ENCODE measurements at regions not wholly inside any gene's neighbourhood (a gene's known extent, or its start where the extent isn't known, plus 50 kb on each side); places are given as distances from the start of the nearest gene placed in this dataset.

DNA sequence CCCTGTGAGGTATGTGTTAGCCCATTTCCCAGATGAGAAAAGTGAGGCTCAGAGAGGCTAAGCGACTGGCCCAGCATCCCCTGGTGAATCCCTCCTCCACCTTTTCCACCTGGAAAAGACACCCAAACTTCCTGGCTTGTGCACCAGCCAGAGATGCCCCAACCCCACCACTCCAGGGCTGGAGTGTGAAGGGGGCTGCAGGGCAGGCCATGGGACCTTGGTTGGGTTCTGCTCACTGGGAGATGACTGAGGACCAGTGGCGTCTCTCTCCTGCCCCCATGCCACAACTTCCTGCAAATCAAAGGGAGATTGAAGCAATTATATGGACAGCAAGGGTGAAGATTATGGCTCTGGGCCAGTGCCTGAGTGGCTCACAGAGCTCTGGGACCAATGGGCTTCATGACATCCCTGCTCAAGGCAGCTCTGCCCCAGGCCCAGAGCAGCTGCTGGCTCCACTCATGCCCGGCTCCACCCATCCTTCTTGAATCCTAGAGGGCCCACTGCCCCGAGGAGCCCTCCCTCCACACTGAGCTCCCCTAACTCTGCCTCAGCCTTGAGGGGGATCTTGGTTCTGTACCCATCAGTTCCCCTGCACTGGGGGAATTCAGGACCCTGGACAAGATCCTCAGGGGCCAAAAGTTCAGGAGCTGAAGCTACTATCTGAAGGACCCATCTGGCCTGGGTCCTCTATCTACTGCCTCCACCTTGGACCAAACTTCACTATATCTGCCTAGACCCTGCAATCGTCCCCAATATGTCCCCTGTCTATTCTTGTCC, 416.9 kb downstream of the PTPRU start:
- H3K9me3 ChIP-seq (ENCODE audit: control insufficient read depth in 2 of 2, insufficient read depth in 1 of 2, low read length in 1 of 2) = no peaks in the 10 kb centered on the region
- H3K27me3 ChIP-seq (ENCODE audit: control insufficient read depth in 2 of 2, insufficient read depth in 1 of 2, low read length in 1 of 2) = no peaks in the 10 kb centered on the region
- DNase-seq (ENCODE audit: low read depth in 6 of 9, low spot score in 9 of 9) = no peak
- H3K4me3 ChIP-seq (ENCODE audit: low read length in 2 of 2) = no peak overlapping the region
- no peak overlapping the region for H3K27ac ChIP-seq (ENCODE audit: low read depth in 1 of 2, low read length in 1 of 2)
- no peaks in the 10 kb centered on the region for H3K4me1 ChIP-seq (ENCODE audit: control insufficient read depth in 2 of 2, insufficient read depth in 2 of 2, low read length in 2 of 2)
- no peaks in the 10 kb centered on the region for H3K36me3 ChIP-seq (ENCODE audit: control insufficient read depth in 2 of 2, insufficient read depth in 2 of 2, low read length in 1 of 2)
- 79% methylated on average over 5 of the region's 5 CpGs for WGBS

GRCh38 chr1:29651684-29652665, 415.7 kb downstream of the PTPRU start:
- no peak overlapping the region for H3K27ac ChIP-seq (ENCODE audit: low read depth in 1 of 2, low read length in 1 of 2)
- H3K27me3 ChIP-seq (ENCODE audit: control insufficient read depth in 2 of 2, insufficient read depth in 1 of 2, low read length in 1 of 2) = no peaks in the 10 kb centered on the region
- DNase-seq (ENCODE audit: low read depth in 6 of 9, low spot score in 9 of 9) = no peak
- H3K4me3 ChIP-seq (ENCODE audit: low read length in 2 of 2) = no peak overlapping the region
- H3K9me3 ChIP-seq (ENCODE audit: control insufficient read depth in 2 of 2, insufficient read depth in 1 of 2, low read length in 1 of 2) = no peaks in the 10 kb centered on the region
- WGBS = 87% methylated on average over 17 of the region's 17 CpGs
- H3K36me3 ChIP-seq (ENCODE audit: control insufficient read depth in 2 of 2, insufficient read depth in 2 of 2, low read length in 1 of 2) = no peaks in the 10 kb centered on the region
- no peaks in the 10 kb centered on the region for H3K4me1 ChIP-seq (ENCODE audit: control insufficient read depth in 2 of 2, insufficient read depth in 2 of 2, low read length in 2 of 2)

DNA sequence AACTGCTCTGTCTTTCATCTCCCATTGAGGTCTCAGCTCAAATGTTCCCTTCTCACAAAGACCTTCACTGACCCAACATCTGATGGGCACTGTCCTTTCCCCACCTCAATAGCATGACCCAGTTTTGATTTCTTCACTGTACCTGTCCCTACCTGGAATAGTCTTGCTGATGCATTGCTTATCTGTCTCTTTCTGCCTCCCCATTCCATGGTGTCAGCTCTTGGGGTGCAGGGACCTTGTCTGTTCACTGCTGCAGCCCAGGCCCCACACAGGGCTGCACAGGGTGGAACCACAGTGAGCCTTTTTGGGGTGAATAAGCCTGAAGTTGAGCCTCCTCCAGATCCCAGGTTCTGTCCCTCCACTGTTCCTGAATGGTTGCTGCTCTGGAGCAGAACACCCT, 414.9 kb downstream of the PTPRU start:
- Histone ChIP-seq H3K36me3 (ENCODE audit: control insufficient read depth in 2 of 2, insufficient read depth in 2 of 2, low read length in 1 of 2) (no peaks in the 10 kb centered on the region), H3K9me3 (ENCODE audit: control insufficient read depth in 2 of 2, insufficient read depth in 1 of 2, low read length in 1 of 2) (no peaks in the 10 kb centered on the region), H3K4me1 (ENCODE audit: control insufficient read depth in 2 of 2, insufficient read depth in 2 of 2, low read length in 2 of 2) (no peaks in the 10 kb centered on the region), H3K4me3 (ENCODE audit: low read length in 2 of 2) (no peak overlapping the region), H3K27me3 (ENCODE audit: control insufficient read depth in 2 of 2, insufficient read depth in 1 of 2, low read length in 1 of 2) (no peaks in the 10 kb centered on the region), H3K27ac (ENCODE audit: low read depth in 1 of 2, low read length in 1 of 2) (no peak overlapping the region)
- no peak for DNase-seq (ENCODE audit: low read depth in 6 of 9, low spot score in 9 of 9)

DNA sequence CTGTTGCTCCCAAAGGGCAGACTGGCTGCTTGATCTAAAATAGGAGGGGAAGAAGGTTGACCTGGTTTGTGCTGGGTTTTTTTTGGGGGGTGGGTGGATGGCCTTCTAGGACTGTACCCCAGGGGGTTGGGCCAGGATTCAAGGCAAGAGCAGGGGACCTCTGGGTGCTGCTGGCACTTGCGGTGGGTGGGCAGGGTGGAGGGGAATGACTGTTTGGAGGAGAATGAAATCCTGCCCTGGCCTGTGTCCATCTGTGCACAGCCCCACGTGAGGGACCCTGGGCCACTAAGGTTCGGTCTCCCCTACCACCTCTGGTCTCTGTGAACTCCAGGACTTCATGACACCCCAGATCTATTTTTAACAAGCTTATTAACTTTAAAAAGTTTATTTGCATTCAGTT, 414.2 kb downstream of the PTPRU start:
- H3K27ac ChIP-seq (ENCODE audit: low read depth in 1 of 2, low read length in 1 of 2) = no peak overlapping the region
- H3K36me3 ChIP-seq (ENCODE audit: control insufficient read depth in 2 of 2, insufficient read depth in 2 of 2, low read length in 1 of 2) = no peaks in the 10 kb centered on the region
- WGBS = 89% methylated on average over 3 of the region's 3 CpGs
- H3K4me1 ChIP-seq (ENCODE audit: control insufficient read depth in 2 of 2, insufficient read depth in 2 of 2, low read length in 2 of 2) = no peaks in the 10 kb centered on the region
- DNase-seq (ENCODE audit: low read depth in 6 of 9, low spot score in 9 of 9) = no peak
- H3K9me3 ChIP-seq (ENCODE audit: control insufficient read depth in 2 of 2, insufficient read depth in 1 of 2, low read length in 1 of 2) = no peaks in the 10 kb centered on the region
- H3K4me3 ChIP-seq (ENCODE audit: low read length in 2 of 2) = no peak overlapping the region
- no peaks in the 10 kb centered on the region for H3K27me3 ChIP-seq (ENCODE audit: control insufficient read depth in 2 of 2, insufficient read depth in 1 of 2, low read length in 1 of 2)

- H3K9me3 ChIP-seq (ENCODE audit: control insufficient read depth in 2 of 2, insufficient read depth in 1 of 2, low read length in 1 of 2) = no peaks in the 10 kb centered on the region
- no peak overlapping the region for H3K27ac ChIP-seq (ENCODE audit: low read depth in 1 of 2, low read length in 1 of 2)
- H3K27me3 ChIP-seq (ENCODE audit: control insufficient read depth in 2 of 2, insufficient read depth in 1 of 2, low read length in 1 of 2) = no peaks in the 10 kb centered on the region
- H3K4me1 ChIP-seq (ENCODE audit: control insufficient read depth in 2 of 2, insufficient read depth in 2 of 2, low read length in 2 of 2) = no peaks in the 10 kb centered on the region
- 90% methylated on average over 8 of the region's 8 CpGs for WGBS
- no peak overlapping the region for H3K4me3 ChIP-seq (ENCODE audit: low read length in 2 of 2)
- no peak for DNase-seq (ENCODE audit: low read depth in 6 of 9, low spot score in 9 of 9)
- H3K36me3 ChIP-seq (ENCODE audit: control insufficient read depth in 2 of 2, insufficient read depth in 2 of 2, low read length in 1 of 2) = no peaks in the 10 kb centered on the region
Observed at GRCh38 chr1:29650041-29650400, 413.7 kb downstream of the PTPRU start.

DNA sequence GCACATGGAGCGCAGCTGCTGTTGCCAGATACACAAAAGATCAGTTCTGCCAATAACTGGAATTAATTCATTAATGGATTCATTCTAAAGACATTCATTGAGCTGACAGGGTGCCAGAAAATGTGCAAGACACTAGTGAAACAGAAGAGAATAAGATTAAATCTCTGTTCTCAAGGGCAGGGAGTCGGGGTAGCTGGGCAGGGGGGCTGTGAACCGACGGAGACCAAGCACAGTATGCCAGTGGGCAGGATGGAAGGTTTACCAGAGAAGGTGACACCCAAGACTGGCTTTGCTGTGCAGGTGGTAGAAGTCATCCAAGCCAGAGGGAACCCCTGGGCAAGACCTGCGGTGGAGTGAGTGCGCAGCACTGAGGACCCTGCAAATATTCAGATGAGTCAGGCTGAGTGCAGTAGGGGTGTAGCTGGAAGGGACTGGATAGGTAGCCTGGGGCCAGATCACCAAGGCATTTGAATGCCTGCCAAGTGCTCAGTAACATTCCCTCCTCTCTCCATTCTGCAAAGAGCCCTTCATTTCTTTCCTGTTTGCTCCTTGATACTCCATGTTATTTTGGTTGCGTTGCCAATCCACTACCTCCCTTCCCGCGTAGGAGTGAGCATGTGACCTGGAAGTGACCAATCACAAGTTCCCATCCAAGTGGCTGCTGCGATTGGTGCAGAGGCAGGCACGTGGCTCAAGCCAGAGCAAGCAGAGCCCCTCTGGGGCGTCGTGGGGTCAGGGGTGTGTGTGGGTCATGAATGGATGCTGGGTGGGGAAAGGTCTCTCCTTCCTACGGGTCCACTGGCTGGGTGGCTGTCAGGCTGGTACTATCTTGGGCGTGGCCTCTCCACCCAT, 413.1 kb downstream of the PTPRU start:
- H3K9me3 ChIP-seq (ENCODE audit: control insufficient read depth in 2 of 2, insufficient read depth in 1 of 2, low read length in 1 of 2) = no peaks in the 10 kb centered on the region
- H3K4me3 ChIP-seq (ENCODE audit: low read length in 2 of 2) = no peak overlapping the region
- no peaks in the 10 kb centered on the region for H3K27me3 ChIP-seq (ENCODE audit: control insufficient read depth in 2 of 2, insufficient read depth in 1 of 2, low read length in 1 of 2)
- DNase-seq (ENCODE audit: low read depth in 6 of 9, low spot score in 9 of 9) = no peak
- WGBS = 86% methylated on average over 15 of the region's 15 CpGs
- H3K36me3 ChIP-seq (ENCODE audit: control insufficient read depth in 2 of 2, insufficient read depth in 2 of 2, low read length in 1 of 2) = no peaks in the 10 kb centered on the region
- no peaks in the 10 kb centered on the region for H3K4me1 ChIP-seq (ENCODE audit: control insufficient read depth in 2 of 2, insufficient read depth in 2 of 2, low read length in 2 of 2)
- H3K27ac ChIP-seq (ENCODE audit: low read depth in 1 of 2, low read length in 1 of 2) = no peak overlapping the region

GRCh38 chr1:29648798-29649188, 412.5 kb downstream of the PTPRU start:
- no peak for DNase-seq (ENCODE audit: low read depth in 6 of 9, low spot score in 9 of 9)
- Histone ChIP-seq H3K27me3 (ENCODE audit: control insufficient read depth in 2 of 2, insufficient read depth in 1 of 2, low read length in 1 of 2) (no peaks in the 10 kb centered on the region), H3K4me1 (ENCODE audit: control insufficient read depth in 2 of 2, insufficient read depth in 2 of 2, low read length in 2 of 2) (no peaks in the 10 kb centered on the region), H3K36me3 (ENCODE audit: control insufficient read depth in 2 of 2, insufficient read depth in 2 of 2, low read length in 1 of 2) (no peaks in the 10 kb centered on the region), H3K27ac (ENCODE audit: low read depth in 1 of 2, low read length in 1 of 2) (no peak overlapping the region), H3K4me3 (ENCODE audit: low read length in 2 of 2) (no peak overlapping the region), H3K9me3 (ENCODE audit: control insufficient read depth in 2 of 2, insufficient read depth in 1 of 2, low read length in 1 of 2) (no peaks in the 10 kb centered on the region)
- 95% methylated on average over 3 of the region's 3 CpGs for WGBS

DNA sequence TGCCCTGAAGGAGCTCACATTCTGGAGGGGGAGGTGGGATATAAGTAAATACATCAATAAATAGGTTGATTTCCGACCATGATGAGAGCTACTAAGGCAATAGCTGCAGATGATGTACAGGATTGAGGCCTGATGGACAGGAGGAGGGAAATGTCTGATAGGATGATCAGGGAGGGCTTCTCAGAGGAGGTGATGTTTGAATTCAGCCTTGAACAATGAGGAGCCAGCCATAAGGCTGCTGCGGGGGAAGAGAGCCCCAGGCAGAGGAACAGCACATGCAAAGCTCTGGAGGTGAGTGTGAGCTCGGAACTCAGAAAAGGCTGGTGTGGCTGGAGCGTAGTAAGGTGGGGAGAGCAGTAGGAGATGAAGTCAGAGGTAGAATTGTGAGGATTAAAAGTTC, 411.7 kb downstream of the PTPRU start:
- H3K36me3 ChIP-seq (ENCODE audit: control insufficient read depth in 2 of 2, insufficient read depth in 2 of 2, low read length in 1 of 2) = no peaks in the 10 kb centered on the region
- 66% methylated on average over 4 of the region's 4 CpGs for WGBS
- no peak for DNase-seq (ENCODE audit: low read depth in 6 of 9, low spot score in 9 of 9)
- H3K27me3 ChIP-seq (ENCODE audit: control insufficient read depth in 2 of 2, insufficient read depth in 1 of 2, low read length in 1 of 2) = no peaks in the 10 kb centered on the region
- H3K4me3 ChIP-seq (ENCODE audit: low read length in 2 of 2) = no peak overlapping the region
- no peak overlapping the region for H3K27ac ChIP-seq (ENCODE audit: low read depth in 1 of 2, low read length in 1 of 2)
- H3K9me3 ChIP-seq (ENCODE audit: control insufficient read depth in 2 of 2, insufficient read depth in 1 of 2, low read length in 1 of 2) = no peaks in the 10 kb centered on the region
- H3K4me1 ChIP-seq (ENCODE audit: control insufficient read depth in 2 of 2, insufficient read depth in 2 of 2, low read length in 2 of 2) = no peaks in the 10 kb centered on the region

DNA sequence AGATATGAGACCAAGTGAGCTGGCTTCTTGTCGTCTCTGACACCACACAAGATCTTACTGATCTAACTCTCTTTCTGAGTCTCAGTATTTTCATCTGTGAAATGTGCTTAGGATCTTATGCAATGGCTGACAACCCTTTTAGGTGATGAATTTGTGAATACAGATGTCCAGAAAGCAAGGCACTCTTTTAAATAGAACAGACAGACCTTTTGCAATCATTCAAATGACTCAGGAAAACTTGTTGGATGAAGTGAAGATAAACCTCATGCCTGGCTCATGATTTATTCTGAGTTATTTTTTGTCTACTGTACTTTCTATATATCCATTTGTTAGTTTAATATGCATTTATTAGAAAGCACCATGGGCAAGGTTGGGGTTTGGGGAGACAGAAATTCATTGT, 411.3 kb downstream of the PTPRU start:
- no peak overlapping the region for H3K27ac ChIP-seq (ENCODE audit: low read depth in 1 of 2, low read length in 1 of 2)
- no peak overlapping the region for H3K4me3 ChIP-seq (ENCODE audit: low read length in 2 of 2)
- no peaks in the 10 kb centered on the region for H3K27me3 ChIP-seq (ENCODE audit: control insufficient read depth in 2 of 2, insufficient read depth in 1 of 2, low read length in 1 of 2)
- H3K4me1 ChIP-seq (ENCODE audit: control insufficient read depth in 2 of 2, insufficient read depth in 2 of 2, low read length in 2 of 2) = no peaks in the 10 kb centered on the region
- H3K36me3 ChIP-seq (ENCODE audit: control insufficient read depth in 2 of 2, insufficient read depth in 2 of 2, low read length in 1 of 2) = no peaks in the 10 kb centered on the region
- no peak for DNase-seq (ENCODE audit: low read depth in 6 of 9, low spot score in 9 of 9)
- 90% methylated on average over 1 of the region's 1 CpG for WGBS
- no peaks in the 10 kb centered on the region for H3K9me3 ChIP-seq (ENCODE audit: control insufficient read depth in 2 of 2, insufficient read depth in 1 of 2, low read length in 1 of 2)
